Activated T-helper 1 cell treated with anti-CD3 and anti-CD28 coated beads, Interleukin-12 subunit alpha, Interleukin-12 subunit beta, Interleukin-2, Interleukin-4 antibody, amounts not matched to agents 30 ng/mL and 10 ng/mL and 1 ng/mL, durations not matched to agents 14 hours and 24 hours and 36 hours (primary cell): ENCODE measurements at regions not wholly inside any gene's neighbourhood (a gene's known extent, or its start where the extent isn't known, plus 50 kb on each side); places are given as distances from the start of the nearest gene placed in this dataset.

ENCODE experiments used
- DNase-seq: peaks from one replicate; pipeline ENCODE4 v3.0.0; 2021; ENCODE audit warnings: low spot score
- H3K27ac Mint-ChIP-seq: one replicate; pipeline ENCODE4 v1.8.0; 2021; ENCODE audit warnings: mild to moderate bottlenecking, mixed read lengths
- H3K27me3 Mint-ChIP-seq: one replicate; pipeline ENCODE4 v1.8.0; 2022; ENCODE audit warnings: mild to moderate bottlenecking, moderate library complexity, mixed read lengths; ENCODE audit not compliant: insufficient read depth
- H3K36me3 Mint-ChIP-seq: one replicate; pipeline ENCODE4 v1.8.0; 2021; ENCODE audit warnings: low read depth, mixed read lengths
- H3K4me1 Mint-ChIP-seq: one replicate; pipeline ENCODE4 v1.8.0; 2021; ENCODE audit warnings: low read depth, mixed read lengths
- H3K4me3 Mint-ChIP-seq: one replicate; pipeline ENCODE4 v1.8.0; 2021; ENCODE audit warnings: mild to moderate bottlenecking, moderate library complexity, mixed read lengths
- H3K9me3 Mint-ChIP-seq: one replicate; pipeline ENCODE4 v1.8.0; 2021; ENCODE audit warnings: mixed read lengths
- intact Hi-C: fragments of 100-400 bp; cut with micrococcal nuclease; formaldehyde crosslinking; loops from one replicate; pipeline ENCODE4 v1.15.1; 2024

GRCh38 chr15:62431817-62432216 is 266.7 kb upstream of the C2CD4B start:
- H3K9me3 Mint-ChIP-seq = no peaks in the 10 kb centered on the region
- H3K4me1 Mint-ChIP-seq = no peaks in the 10 kb centered on the region
- peaks cover 2% of the 10 kb centered on the region for H3K27me3 Mint-ChIP-seq
- H3K27ac Mint-ChIP-seq = no peak overlapping the region
- intact Hi-C loops = no loop called here
- no peaks in the 10 kb centered on the region for H3K36me3 Mint-ChIP-seq
- no peak for DNase-seq
- no peak overlapping the region for H3K4me3 Mint-ChIP-seq

DNA sequence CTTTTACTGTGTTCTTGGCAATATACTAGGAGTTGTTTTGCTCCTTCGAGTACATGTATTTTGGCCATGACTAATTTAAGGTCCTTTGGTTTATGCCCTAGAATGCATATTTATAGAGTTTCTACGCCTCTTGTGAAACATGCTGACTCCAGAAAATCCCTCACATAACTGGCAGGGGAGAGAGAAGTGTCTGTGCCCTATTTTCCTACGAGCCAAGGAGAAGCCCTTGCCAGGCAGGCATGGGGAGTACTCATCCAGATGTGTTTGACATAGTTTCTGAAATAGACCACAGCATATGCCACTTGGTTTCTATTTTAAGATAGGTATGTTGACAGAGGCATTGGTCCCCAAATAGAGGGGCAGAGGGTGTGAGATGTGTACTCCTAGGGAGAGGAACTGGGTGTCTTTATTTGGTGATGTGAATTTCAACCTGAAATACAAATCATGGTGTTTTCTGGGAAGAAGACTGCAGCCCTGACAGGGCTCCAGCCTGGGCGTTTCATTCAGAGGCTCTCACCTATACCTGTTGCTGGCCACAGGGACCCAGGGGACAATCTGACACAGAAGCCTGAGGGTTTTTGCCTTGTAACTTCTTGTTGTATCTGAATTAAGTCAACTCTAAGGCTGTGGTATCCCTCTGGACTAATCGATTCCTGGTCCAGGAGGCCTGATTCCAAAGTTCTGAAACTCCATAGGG is 267.8 kb upstream of the C2CD4B start:
- Mint-ChIP-seq H3K27me3 (no peaks in the 10 kb centered on the region), H3K27ac (no peak overlapping the region), H3K36me3 (no peaks in the 10 kb centered on the region), H3K4me3 (no peak overlapping the region), H3K4me1 (no peaks in the 10 kb centered on the region), H3K9me3 (no peaks in the 10 kb centered on the region)
- no peak for DNase-seq
- intact Hi-C loops = no loop called here

GRCh38 chr15:62436235-62436634 is 271.1 kb upstream of the C2CD4B start:
- no peaks in the 10 kb centered on the region for H3K36me3 Mint-ChIP-seq
- H3K4me1 Mint-ChIP-seq = no peaks in the 10 kb centered on the region
- no peaks in the 10 kb centered on the region for H3K27me3 Mint-ChIP-seq
- no peak for DNase-seq
- intact Hi-C loops = no loop called here
- H3K27ac Mint-ChIP-seq = no peak overlapping the region
- H3K4me3 Mint-ChIP-seq = no peak overlapping the region
- H3K9me3 Mint-ChIP-seq = no peaks in the 10 kb centered on the region

- Mint-ChIP-seq H3K4me3 (no peak overlapping the region), H3K36me3 (no peaks in the 10 kb centered on the region), H3K9me3 (no peaks in the 10 kb centered on the region), H3K27me3 (no peaks in the 10 kb centered on the region), H3K27ac (no peak overlapping the region), H3K4me1 (no peaks in the 10 kb centered on the region)
- intact Hi-C loops = no loop called here
- DNase-seq = no peak
Observed at GRCh38 chr15:62437753-62438152, 272.7 kb upstream of the C2CD4B start.

DNA sequence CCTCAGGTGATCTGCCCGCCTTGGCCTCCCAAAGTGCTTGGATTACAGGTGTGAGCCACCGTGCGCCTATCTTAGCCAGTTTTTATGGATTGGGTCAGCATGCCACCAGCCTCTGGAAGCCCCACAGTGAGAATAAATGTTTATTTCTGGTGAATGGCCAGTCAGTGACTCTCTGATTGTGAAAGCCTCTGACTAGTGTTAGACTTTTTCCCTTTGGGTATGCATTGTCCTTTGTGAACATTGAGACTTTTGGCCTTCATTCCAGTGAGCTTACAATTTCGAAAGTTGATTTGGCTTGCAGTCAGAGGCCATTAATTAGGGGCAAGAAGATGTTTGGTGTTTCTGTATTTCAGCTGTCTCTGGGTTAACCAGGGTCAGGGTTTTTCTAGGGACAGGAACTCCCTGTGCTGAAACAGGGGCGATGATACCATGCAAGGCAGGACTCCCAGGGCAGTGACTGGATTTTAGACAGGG is 274.5 kb upstream of the C2CD4B start:
- no peaks in the 10 kb centered on the region for H3K27me3 Mint-ChIP-seq
- H3K9me3 Mint-ChIP-seq = no peaks in the 10 kb centered on the region
- H3K4me1 Mint-ChIP-seq = no peaks in the 10 kb centered on the region
- intact Hi-C loops = no loop called here
- no peak overlapping the region for H3K27ac Mint-ChIP-seq
- no peak for DNase-seq
- no peaks in the 10 kb centered on the region for H3K36me3 Mint-ChIP-seq
- no peak overlapping the region for H3K4me3 Mint-ChIP-seq

DNA sequence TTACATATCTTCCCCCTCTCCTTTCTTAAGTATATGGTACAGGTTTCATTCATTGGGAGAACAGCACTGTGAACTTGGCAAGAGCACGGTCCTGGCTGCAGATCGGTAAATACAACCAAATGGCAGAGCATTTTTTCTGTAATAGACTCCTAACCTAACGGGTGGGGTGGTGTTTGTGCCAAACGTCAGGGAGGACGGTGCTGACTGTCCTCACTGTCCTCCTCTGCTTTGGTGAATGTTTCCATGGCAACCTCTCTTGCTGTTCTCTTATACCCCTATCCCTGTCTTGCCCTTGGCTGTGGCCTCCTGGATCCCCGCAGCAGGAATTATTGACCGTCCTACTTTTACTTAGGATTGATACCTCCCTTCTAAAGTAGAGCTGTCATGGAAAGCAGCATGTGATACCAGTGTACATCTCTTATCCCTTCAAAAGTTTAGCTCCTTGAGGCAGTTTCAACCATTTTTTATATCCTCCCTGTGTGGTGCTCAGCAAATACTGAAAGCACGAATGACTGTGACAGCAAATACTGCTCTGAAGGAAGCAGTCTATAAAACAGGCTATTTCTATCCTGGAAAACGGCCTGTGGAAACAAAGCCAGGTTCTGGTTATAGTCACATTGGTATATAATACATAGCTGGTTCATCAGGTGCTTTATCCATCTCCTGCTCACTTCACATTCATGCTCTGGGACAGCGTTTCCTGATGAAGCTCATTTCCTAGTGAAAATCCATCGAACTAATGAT is 275.4 kb upstream of the C2CD4B start:
- no peak for DNase-seq
- no peaks in the 10 kb centered on the region for H3K36me3 Mint-ChIP-seq
- H3K4me1 Mint-ChIP-seq = no peaks in the 10 kb centered on the region
- no peaks in the 10 kb centered on the region for H3K27me3 Mint-ChIP-seq
- no peak overlapping the region for H3K4me3 Mint-ChIP-seq
- H3K27ac Mint-ChIP-seq = no peak overlapping the region
- H3K9me3 Mint-ChIP-seq = no peaks in the 10 kb centered on the region
- intact Hi-C loops = no loop called here

DNA sequence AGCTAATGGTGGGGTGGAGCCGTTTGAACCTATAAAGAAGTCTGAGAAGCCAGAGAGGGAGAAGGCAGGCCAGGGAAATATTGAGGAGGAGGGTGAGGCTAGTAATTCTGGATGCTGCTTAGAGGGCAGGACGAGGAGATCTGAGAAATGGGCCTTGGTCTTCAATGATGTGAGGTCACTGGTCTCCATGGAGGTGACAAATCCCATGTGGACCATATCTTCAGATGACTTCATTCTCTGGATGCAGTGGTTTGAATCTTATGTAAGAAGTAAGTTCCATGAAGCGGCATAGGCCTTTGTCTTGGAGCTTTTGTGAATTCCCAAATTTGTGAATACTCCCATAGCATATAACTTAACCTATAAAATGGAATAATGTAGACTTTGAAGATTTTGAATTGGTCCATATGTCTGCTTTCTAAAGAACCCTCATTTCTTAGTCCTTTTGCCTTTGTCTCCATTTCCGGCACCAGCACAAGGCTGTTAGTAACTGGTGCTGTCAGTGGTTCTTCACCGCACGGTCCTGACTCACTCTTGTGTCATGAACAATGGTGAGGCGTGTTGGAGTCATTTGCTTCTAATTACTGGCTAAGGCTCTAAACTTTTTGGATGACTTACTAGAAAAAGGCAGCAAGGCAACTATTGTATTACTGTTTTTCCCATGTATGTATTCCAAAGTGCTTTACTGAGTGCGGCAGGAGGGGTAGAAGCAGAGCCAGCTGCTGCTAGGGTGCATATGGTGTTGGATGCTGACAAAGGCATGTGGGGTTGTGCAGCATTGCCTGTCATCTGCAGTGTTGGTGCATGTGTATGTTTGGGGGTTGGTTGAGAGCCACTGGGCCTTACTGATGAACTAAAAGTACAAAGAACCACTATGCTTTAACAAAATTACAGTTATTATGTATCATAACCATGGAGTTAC is 279.3 kb upstream of the C2CD4B start:
- no peaks in the 10 kb centered on the region for H3K36me3 Mint-ChIP-seq
- H3K27ac Mint-ChIP-seq = no peak overlapping the region
- no peak for DNase-seq

GRCh38 chr15:62445244-62445643 is 280.2 kb upstream of the C2CD4B start:
- intact Hi-C loops = no loop called here
- DNase-seq = no peak
- H3K4me3 Mint-ChIP-seq = no peak overlapping the region
- no peak overlapping the region for H3K27ac Mint-ChIP-seq
- no peaks in the 10 kb centered on the region for H3K4me1 Mint-ChIP-seq
- no peaks in the 10 kb centered on the region for H3K9me3 Mint-ChIP-seq
- peaks cover 5% of the 10 kb centered on the region for H3K27me3 Mint-ChIP-seq
- H3K36me3 Mint-ChIP-seq = no peaks in the 10 kb centered on the region

More for the DNA sequence above, 279.3 kb upstream of the C2CD4B start:
- Mint-ChIP-seq H3K4me1 (no peaks in the 10 kb centered on the region), H3K4me3 (no peak overlapping the region), H3K9me3 (no peaks in the 10 kb centered on the region), H3K27me3 (peaks cover 3% of the 10 kb centered on the region)
- intact Hi-C loops = no loop called here

DNA sequence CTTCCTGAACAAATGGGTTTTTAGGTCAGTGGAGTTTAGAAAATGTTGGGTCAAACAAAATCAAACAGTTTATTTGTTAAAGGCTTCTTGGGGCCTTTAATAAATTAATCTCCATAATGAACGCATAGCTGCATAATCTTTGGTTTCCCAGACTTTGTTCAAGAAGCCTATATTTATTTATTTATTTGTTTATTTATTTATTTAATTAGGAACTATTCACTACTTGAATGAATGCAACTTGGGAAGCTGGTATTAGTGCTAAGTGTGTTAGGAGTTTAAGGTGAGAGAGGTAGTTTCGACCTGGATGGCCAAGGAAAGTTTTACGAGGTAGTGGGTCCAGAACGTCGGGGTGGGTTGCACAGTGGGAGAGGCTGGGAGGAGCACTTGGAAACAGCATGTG is 281.9 kb upstream of the C2CD4B start:
- Mint-ChIP-seq H3K4me3 (no peak overlapping the region), H3K27me3 (peaks cover 5% of the 10 kb centered on the region), H3K4me1 (no peaks in the 10 kb centered on the region), H3K27ac (no peak overlapping the region), H3K9me3 (no peaks in the 10 kb centered on the region), H3K36me3 (no peaks in the 10 kb centered on the region)
- DNase-seq = no peak
- intact Hi-C loops = no loop called here

GRCh38 chr15:62447742-62448141 is 282.7 kb upstream of the C2CD4B start:
- Mint-ChIP-seq H3K27me3 (peaks cover 5% of the 10 kb centered on the region), H3K9me3 (no peaks in the 10 kb centered on the region), H3K27ac (no peak overlapping the region), H3K4me3 (no peak overlapping the region), H3K4me1 (no peaks in the 10 kb centered on the region), H3K36me3 (no peaks in the 10 kb centered on the region)
- intact Hi-C loops = no loop called here
- DNase-seq = no peak

DNA sequence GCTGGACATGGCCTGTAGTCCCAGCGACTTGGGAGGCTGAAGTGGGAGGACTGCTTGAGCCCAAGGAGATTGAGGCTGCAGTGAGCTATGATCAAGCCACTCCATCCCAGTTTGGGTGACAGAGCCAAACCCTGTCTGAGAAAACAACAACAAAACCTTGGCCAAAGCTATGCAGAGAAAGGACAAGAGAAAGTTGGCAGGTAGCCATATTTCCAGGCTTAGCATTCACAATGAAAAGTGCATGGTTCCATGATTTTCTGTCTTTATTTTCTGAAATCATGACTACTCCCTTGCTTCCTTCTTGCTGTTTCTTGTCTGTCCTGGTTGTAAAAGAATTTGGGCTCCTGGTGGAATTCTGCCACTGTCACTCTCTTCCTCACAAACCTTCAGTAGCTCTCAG is 284.6 kb upstream of the C2CD4B start:
- H3K4me1 Mint-ChIP-seq = no peaks in the 10 kb centered on the region
- no peaks in the 10 kb centered on the region for H3K9me3 Mint-ChIP-seq
- H3K27me3 Mint-ChIP-seq = peaks cover 5% of the 10 kb centered on the region
- DNase-seq = no peak
- H3K36me3 Mint-ChIP-seq = no peaks in the 10 kb centered on the region
- H3K27ac Mint-ChIP-seq = no peak overlapping the region
- intact Hi-C loops = no loop called here
- no peak overlapping the region for H3K4me3 Mint-ChIP-seq

DNA sequence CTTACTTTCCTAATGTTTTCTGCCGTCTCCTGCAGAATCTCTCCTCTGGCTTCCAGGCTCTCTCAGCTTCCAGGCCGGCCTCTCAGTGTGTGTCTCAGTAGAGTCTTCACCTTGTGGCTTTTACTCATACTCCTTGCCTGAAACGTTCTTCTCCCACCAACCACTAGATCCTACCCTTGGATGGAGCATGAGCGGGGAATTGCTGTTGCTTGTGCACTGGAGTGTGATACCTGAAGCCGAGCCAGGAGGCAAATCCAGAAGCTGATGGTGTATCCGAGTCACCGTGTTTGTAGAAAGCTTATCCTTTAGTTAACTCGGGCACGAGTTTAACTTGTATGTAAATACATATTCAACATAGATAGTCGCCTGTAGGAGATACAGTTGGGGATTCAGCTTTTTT is 285.0 kb upstream of the C2CD4B start:
- Mint-ChIP-seq H3K27me3 (peaks cover 5% of the 10 kb centered on the region), H3K4me1 (no peaks in the 10 kb centered on the region), H3K27ac (no peak overlapping the region), H3K9me3 (no peaks in the 10 kb centered on the region), H3K4me3 (no peak overlapping the region), H3K36me3 (no peaks in the 10 kb centered on the region)
- intact Hi-C loops = no loop called here
- no peak for DNase-seq

DNA sequence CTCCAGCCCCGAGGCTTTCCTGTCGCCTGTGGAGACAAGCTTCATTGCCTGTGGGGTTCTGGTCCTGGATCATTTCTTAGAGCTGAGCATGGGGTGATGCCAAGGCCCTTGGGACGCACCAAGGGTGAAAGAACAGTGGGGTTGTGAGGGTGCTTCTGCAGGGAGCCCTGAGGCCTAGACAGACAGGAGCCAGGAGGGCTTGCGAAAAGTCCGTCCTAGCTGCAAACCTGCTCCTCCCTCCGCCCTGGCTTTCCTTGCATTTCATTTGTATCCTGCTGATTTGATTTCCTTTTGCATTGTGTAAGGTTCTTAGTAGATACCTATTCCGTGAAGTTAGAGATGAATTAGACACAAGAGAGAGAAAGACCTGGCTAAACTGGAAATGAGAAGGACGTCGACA is 286.9 kb upstream of the C2CD4B start:
- Mint-ChIP-seq H3K27me3 (peaks cover 5% of the 10 kb centered on the region), H3K4me3 (no peak overlapping the region), H3K9me3 (no peaks in the 10 kb centered on the region), H3K27ac (no peak overlapping the region), H3K4me1 (no peaks in the 10 kb centered on the region), H3K36me3 (no peaks in the 10 kb centered on the region)
- no peak for DNase-seq
- intact Hi-C loops = no loop called here
